Lower lobe of right lung (tissue), 2 donors: ENCODE measurements at regions not wholly inside any gene's neighbourhood (a gene's known extent, or its start where the extent isn't known, plus 50 kb on each side); places are given as distances from the start of the nearest gene placed in this dataset.

ENCODE experiments used
- ATAC-seq, 2 donors: fragments of 200-7000 bp; cut with Tn5 transposase; one replicate each; pipeline ENCODE4 v1.9.1; 2020 to 2022; ENCODE audit warnings: mild to moderate bottlenecking in 2 of 2, moderate library complexity in 2 of 2
- DNase-seq: peaks from one replicate; pipeline ENCODE4 v3.0.0-alpha.2; 2020
- H3K27ac ChIP-seq: fragments of 200-600 bp; one replicate; pipeline ENCODE4 v1.8.0; 2022
- H3K27me3 ChIP-seq: fragments of 200-600 bp; one replicate; pipeline ENCODE4 v1.8.0; 2022; ENCODE audit warnings: low read depth
- H3K36me3 ChIP-seq: fragments of 200-600 bp; one replicate; pipeline ENCODE4 v1.8.0; 2022; ENCODE audit warnings: mild to moderate bottlenecking
- H3K4me1 ChIP-seq: fragments of 200-600 bp; one replicate; pipeline ENCODE4 v1.8.0; 2022
- H3K4me3 ChIP-seq: fragments of 200-600 bp; one replicate; pipeline ENCODE4 v1.8.0; 2022; ENCODE audit warnings: mild to moderate bottlenecking
- H3K9me3 ChIP-seq: fragments of 200-600 bp; one replicate; pipeline ENCODE4 v1.8.0; 2022
- intact Hi-C: fragments of 100-400 bp; cut with DNase I; formaldehyde crosslinking; loops from one replicate; pipeline ENCODE4 v1.11.0; 2022
- TF ChIP-seq, protein P1 (sequence below): fragments of 200-600 bp; IDR thresholded peaks from one replicate; pipeline ENCODE4 v1.8.0; 2022; ENCODE audit warnings: antibody characterized with exemption, mild to moderate bottlenecking
- donor health status: DM: no; HTN: yes; CAD: no; lungs with severe emphysema.

DNA sequence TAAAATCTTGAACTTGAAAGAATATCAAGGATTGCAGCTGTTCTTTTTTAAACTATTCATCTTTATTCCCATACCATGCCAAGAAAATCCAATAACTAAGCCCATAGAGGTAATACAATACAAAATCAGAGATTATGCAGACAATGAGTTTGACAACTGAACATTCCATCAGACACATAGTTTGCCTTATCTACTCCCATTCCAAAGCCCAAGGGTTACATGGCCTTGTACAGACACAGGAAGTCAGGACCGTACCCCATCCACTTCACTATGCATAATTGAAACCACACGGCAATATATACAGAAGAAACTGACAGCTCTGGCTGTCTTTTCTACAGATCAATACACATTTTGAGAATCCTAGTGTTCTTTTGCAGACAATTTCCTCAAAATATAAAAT, 181.3 kb downstream of the TMX3 start:
- Histone ChIP-seq H3K27me3 (no peaks in the 10 kb centered on the region), H3K27ac (no peak overlapping the region), H3K4me3 (no peak overlapping the region), H3K4me1 (no peaks in the 10 kb centered on the region), H3K36me3 (no peaks in the 10 kb centered on the region), H3K9me3 (no peaks in the 10 kb centered on the region)
- DNase-seq, result no peak
- ATAC-seq, result no peak
- intact Hi-C loops, result no loop called here
- TF ChIP-seq, protein P1, sequence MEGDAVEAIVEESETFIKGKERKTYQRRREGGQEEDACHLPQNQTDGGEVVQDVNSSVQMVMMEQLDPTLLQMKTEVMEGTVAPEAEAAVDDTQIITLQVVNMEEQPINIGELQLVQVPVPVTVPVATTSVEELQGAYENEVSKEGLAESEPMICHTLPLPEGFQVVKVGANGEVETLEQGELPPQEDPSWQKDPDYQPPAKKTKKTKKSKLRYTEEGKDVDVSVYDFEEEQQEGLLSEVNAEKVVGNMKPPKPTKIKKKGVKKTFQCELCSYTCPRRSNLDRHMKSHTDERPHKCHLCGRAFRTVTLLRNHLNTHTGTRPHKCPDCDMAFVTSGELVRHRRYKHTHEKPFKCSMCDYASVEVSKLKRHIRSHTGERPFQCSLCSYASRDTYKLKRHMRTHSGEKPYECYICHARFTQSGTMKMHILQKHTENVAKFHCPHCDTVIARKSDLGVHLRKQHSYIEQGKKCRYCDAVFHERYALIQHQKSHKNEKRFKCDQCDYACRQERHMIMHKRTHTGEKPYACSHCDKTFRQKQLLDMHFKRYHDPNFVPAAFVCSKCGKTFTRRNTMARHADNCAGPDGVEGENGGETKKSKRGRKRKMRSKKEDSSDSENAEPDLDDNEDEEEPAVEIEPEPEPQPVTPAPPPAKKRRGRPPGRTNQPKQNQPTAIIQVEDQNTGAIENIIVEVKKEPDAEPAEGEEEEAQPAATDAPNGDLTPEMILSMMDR, result no peak

DNA sequence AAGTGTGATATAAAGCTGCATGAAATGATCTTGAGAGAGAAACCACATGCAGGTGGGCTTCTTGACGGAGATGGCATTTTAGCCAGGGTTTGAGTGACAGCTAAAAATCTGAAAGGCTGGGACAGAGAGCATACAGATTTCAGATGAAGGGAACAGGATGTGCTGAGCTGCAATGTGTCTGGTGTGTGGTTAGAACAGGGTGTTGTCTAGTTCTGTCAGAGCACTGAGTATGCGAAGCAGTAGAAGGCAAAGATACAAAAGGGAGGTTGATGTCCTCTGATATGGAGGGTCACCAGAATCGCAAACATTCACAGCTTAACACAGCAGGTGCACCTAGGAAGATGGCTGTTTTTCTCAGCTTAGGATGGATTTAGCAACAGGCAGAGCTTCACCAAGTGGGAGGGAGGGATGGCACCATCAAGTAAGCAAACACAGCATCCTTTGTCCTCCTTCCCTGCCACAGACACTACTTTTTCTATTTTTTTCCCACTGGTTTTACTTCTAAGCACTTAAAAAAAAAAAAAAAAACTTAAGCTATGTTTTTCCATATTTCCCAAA, 182.5 kb downstream of the TMX3 start:
- DNase-seq (no peak), ATAC-seq (no peak)
- Histone ChIP-seq H3K27me3 (no peaks in the 10 kb centered on the region), H3K36me3 (no peaks in the 10 kb centered on the region), H3K4me3 (no peak overlapping the region), H3K27ac (no peak overlapping the region), H3K9me3 (no peaks in the 10 kb centered on the region), H3K4me1 (no peaks in the 10 kb centered on the region)
- intact Hi-C loops, result no loop called here
- TF ChIP-seq, protein P1, result no peak

DNA sequence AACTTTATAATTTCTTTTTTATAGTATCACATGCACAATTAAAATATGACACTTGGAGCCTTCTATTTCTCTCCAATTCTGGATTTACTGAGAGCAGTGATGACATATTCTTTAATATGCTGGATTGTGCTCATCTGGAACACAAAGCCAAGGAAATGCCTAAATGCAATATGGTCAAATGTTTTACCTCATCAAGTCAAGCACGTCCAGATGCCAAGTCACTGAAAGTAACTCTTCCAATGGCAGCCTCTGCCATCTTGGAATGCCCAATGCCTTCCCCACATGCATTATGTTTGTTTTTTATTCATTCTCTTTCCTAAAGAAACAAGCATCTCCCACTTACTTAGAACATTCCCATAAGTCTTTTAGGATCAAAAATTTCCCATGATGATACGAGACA, 189.8 kb downstream of the TMX3 start:
- TF ChIP-seq, protein P1, result no peak
- ATAC-seq (no peak), DNase-seq (no peak)
- no peaks in the 10 kb centered on the region for H3K9me3 ChIP-seq
- H3K4me3 ChIP-seq, result no peak overlapping the region
- no peak overlapping the region for H3K27ac ChIP-seq
- no peaks in the 10 kb centered on the region for H3K27me3 ChIP-seq
- intact Hi-C loops, result no loop called here
- no peaks in the 10 kb centered on the region for H3K36me3 ChIP-seq
- no peaks in the 10 kb centered on the region for H3K4me1 ChIP-seq

DNA sequence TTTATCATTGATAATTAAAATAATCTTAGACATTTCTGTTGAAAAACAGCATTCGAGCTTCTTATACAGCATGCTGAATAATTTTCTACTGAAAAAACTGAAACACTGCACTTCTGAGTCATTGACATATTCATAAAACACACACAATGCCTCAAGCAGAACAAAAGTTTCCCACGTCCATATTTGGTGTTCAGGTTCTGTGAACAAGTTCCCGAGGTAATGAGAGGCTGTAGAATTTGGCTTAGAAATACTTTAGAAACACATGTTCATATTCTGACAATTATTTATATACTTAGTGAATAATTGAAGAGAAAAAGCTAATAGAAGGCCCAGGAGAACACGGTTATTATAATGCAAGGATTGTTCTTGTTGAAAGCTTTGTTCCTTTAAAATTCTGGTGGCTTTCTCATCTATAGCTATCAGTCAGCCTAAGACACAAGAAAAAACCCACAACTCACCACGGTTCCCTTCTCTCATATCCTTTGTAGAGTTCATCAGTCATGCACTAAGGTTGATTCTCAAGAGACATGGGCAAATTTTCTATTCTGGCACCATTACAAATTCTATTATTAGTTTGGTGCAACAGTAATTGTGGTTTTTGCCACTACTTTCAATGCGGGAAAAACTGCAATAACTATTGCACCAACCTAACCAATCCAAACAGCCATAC, 194.4 kb downstream of the TMX3 start:
- DNase-seq, result no peak

DNA sequence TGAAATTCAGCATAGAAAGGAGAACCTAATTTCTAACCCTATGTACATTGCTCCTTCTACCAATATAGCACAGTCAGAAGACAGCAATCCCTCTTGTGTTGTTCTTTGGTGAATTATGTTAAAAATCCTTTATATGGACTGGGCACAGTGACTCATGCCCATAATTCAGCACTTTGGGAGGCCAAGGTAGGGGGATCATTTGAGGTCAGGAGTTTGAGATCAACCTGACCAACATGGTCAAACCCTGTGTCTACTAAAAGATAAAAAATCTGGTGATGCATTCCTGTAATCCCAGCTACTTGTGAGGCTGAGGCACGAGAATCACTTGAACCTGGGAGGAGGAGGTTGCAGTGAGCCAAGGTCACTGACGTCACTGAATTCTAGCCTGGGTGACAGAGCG, 195.6 kb downstream of the TMX3 start:
- Histone ChIP-seq H3K4me3 (no peak overlapping the region), H3K36me3 (no peaks in the 10 kb centered on the region), H3K27me3 (no peaks in the 10 kb centered on the region), H3K4me1 (no peaks in the 10 kb centered on the region), H3K27ac (no peak overlapping the region), H3K9me3 (no peaks in the 10 kb centered on the region)
- intact Hi-C loops, result no loop called here
- TF ChIP-seq, protein P1, result no peak
- DNase-seq, result no peak
- no peak for ATAC-seq

More for the DNA sequence above, 194.4 kb downstream of the TMX3 start:
- H3K27ac ChIP-seq, result no peak overlapping the region
- H3K4me3 ChIP-seq, result no peak overlapping the region
- intact Hi-C loops, result no loop called here
- H3K9me3 ChIP-seq, result no peaks in the 10 kb centered on the region
- H3K36me3 ChIP-seq, result no peaks in the 10 kb centered on the region
- TF ChIP-seq, protein P1, result no peak
- H3K27me3 ChIP-seq, result no peaks in the 10 kb centered on the region
- no peaks in the 10 kb centered on the region for H3K4me1 ChIP-seq
- no peak for ATAC-seq
